ENCODE measurements at regions not wholly inside any gene's neighbourhood (a gene's known extent, or its start where the extent isn't known, plus 50 kb on each side); places are given as distances from the start of the nearest gene placed in this dataset.
"Not testable (repeated sequence)": the region's sequence is repeated elsewhere in the genome, so short reads cannot be mapped to it uniquely, and the experiment has no call there.

DNA sequence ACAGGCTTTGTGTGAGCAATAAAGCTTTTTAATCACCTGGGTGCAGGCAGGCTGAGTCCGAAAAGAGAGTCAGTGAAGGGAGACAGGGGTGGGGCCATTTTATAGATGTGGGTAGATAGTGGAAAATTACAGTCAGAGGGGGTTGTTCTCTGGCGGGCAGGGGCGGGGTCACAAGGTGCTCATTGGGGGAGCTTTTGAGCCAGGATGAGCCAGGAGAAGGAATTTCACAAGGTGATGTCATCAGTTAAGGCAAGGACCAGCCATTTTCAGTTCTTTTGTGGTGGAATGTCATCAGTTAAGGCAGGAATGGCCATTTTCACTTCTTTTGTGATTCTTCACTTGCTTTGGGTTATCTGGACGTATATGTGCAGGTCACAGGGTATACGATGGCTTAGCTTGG, 571.3 kb upstream of the PCDH7 start:
- DNase-seq (ENCODE audit: low spot score), result not testable (repeated sequence)

GRCh38 chr4:30149539-30149938, 570.6 kb upstream of the PCDH7 start:
- DNase-seq (ENCODE audit: low spot score), result not testable (repeated sequence)

DNA sequence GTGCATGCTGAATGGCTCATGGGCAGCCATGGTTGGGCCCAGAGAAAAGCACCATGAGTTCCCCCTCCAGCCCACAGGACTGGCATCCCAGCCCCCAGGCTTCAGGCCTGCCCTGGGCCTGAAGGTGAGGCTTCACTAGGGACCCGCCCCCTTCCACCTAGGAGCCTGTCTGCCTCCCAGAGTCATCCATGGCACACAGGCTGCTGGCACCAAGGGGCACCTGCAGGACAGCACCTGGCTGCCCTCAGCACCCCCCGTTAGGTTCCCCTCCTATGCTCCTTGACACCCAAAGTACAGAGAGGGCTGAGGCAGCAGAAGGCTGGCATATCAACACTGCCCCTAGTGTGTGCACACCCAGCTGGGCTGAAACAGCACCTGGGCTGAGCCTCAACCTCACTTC, 566.7 kb upstream of the PCDH7 start:
- no peak for DNase-seq (ENCODE audit: low spot score)

DNA sequence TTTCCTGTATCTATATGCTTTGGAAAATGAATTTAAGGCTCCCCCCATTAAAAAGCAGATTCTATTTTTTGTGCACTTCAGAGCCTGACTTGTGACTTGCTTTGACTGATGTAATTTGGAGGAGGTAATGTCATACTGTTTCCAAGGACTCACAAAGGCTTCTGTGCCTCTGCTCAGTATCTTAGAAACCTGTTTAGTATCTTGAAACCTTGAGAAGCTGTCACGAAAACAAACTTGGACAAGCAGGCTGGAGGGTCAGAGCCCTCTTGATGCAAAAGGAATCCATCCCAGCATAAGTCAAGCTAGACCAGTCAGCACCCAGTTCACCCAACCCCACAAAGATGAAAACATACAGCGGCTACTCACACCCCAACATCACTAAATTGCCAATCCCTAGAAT, 560.0 kb upstream of the PCDH7 start:
- no peak for DNase-seq (ENCODE audit: low spot score)

GRCh38 chr4:30172416-30172815, 547.8 kb upstream of the PCDH7 start:
- no peak for DNase-seq (ENCODE audit: low spot score)

GRCh38 chr4:30181512-30181911, 538.7 kb upstream of the PCDH7 start:
- DNase-seq (ENCODE audit: low spot score), result no peak

- DNase-seq (ENCODE audit: low spot score), result peak; percentile 14
Measured at GRCh38 chr4:30181918-30182317, 538.3 kb upstream of the PCDH7 start.

DNA sequence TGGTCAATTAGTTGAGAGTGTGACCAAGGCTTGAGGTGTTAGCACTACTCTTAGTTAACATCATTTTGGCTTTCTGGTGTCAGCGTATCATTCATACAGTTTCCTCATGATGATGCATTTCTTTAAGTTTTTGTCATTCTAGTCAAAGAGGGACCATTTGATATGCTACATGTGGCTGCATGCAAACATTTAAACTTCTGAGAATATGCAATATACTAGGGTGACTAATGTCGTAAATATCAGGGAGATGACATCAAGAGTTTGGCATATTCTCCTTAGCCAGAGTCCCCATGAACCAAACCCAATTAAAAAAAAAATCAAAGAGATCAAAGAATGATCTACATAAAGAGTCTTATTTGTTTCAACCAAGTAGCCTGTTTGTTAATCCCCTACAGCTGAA, 537.4 kb upstream of the PCDH7 start:
- no peak for DNase-seq (ENCODE audit: low spot score)

DNA sequence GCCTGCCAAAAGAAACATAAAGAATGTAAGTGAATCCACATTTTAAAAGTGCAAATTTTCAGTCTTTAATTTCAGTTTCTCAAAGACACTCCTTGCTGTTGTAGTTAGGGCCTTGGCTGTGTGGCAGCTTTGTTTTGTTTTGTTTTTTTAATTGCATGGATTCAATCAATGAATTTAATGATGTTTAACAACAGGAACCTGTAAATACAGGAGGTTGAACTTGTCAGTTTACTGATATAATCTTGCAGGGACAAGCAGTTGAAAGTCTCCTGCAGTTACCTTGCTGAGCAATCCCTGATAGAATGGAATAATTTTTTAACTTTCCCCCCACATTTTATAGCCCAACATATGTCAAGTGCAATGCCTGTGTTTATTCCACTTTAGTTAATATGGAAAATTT, 528.3 kb upstream of the PCDH7 start:
- DNase-seq (ENCODE audit: low spot score), result no peak

GRCh38 chr4:30207389-30207788, 512.8 kb upstream of the PCDH7 start:
- DNase-seq (ENCODE audit: low spot score), result no peak

DNA sequence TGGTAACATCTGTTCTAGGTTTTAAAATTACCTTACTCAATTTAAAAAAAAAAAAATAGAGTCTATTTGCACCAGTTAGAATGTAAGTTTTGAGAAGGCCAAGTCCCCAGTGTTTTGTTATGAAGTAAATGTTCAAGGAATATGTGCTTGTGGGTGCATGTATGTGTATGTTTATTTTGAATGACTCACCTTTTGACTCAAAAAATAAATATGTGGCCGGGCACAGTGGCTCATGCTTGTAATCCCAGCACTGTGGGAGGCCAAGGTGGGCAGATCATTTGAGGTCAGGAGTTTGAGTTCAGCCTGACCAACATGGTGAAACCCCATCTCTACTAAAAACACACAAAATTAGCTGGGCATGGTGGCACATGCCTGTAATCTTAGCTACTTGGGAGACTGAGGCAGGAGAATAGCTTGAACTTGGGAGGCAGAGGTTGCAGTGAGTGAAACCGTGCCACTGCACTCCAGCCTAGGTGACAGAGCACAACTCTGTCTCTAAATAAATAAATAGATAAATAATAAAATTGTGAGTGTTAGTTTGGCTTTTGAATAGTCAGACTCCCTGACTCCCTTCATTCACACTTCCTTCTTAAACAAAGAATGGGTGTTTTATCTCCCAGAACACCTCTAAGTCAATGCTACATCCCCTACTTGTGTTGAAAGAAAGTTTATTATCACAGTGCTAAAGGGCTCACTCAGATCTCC, 511.3 kb upstream of the PCDH7 start:
- peak; percentile 25 for DNase-seq (ENCODE audit: low spot score)

GRCh38 chr4:30215973-30216372, 504.2 kb upstream of the PCDH7 start:
- not testable (repeated sequence) for DNase-seq (ENCODE audit: low spot score)

GRCh38 chr4:30245140-30245539, 475.0 kb upstream of the PCDH7 start:
- DNase-seq (ENCODE audit: low spot score), result no peak

- no peak for DNase-seq (ENCODE audit: low spot score)
Measured at GRCh38 chr4:30256116-30256832, 463.9 kb upstream of the PCDH7 start.

DNA sequence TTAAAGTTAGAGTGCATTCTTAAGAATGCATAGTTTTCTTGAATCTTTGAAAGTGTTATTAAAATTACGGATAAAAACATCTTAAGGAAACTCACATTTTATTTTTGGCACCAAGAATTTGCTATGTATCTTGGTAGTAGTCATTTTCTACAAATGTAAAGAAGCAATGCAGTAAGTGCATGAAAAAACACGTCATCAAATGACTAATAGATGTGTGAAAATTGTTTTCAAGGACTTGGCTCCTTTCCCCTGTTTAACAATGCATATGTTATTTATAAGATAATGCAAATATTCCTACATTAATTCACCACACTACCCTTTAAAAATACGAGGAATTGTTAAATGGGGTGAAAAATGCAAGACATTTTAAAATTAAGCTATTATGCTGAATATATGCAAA, 461.2 kb upstream of the PCDH7 start:
- no peak for DNase-seq (ENCODE audit: low spot score)

DNA sequence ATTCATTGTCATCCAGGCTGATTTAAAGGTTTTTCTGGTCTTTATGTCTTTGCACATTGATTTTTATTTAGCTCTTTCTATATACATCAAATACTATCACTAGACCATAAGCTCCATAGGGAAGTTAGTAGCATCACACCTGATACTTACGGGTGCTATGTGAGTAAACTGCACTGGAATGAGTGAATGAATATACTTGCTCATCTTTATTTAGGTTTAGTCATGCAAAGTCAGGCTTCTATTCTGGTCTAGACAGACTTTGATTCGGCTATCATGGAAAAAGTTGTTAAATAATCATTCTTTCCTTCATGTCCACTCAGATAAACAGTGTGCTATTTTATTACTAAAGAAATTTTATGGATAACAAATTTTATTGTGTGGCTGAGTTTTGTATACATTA, 457.8 kb upstream of the PCDH7 start:
- no peak for DNase-seq (ENCODE audit: low spot score)

GRCh38 chr4:30264465-30264864, 455.7 kb upstream of the PCDH7 start:
- no peak for DNase-seq (ENCODE audit: low spot score)

- DNase-seq (ENCODE audit: low spot score), result no peak
Measured at GRCh38 chr4:30265716-30266115, 454.5 kb upstream of the PCDH7 start.

DNA sequence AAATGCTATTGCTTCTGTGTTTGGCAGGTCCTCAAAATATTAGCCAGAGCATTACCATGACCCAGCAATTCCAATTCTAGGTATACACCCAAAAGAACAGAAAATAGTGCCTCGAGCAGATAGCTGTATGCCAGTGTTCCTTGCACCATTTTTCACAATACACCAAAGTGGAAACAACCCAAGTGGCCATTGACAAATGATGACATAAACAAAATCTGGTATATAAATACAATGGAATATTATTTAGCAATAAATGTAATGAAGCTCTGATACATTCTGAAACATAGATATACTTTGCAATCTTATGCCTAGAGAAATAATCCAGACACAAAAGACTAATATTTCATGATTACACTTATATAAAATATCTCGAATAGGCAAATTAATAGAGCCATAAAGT, 451.8 kb upstream of the PCDH7 start:
- no peak for DNase-seq (ENCODE audit: low spot score)

- peak; percentile 6 for DNase-seq (ENCODE audit: low spot score)
Measured at GRCh38 chr4:30269850-30270249, 450.3 kb upstream of the PCDH7 start.

DNA sequence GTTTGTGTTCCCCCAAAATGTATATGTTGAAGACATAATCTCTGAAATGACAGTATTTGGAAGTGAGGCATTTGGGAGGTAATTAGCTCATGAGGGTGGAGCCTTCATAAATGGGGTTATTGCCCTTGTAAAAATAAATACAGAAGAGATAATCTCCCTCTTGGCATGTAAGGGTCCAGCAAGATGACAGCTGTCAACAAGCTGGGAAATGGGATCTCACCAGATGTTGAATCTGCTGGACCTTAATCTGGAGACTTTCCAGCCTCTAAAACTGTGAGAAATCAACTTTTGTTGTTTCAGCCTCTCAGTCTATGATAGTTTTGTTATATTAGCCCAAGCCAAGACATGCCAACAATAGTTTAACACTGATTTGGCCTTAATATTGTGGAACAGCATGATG, 438.2 kb upstream of the PCDH7 start:
- DNase-seq (ENCODE audit: low spot score), result no peak

GRCh38 chr4:30283336-30283735, 436.8 kb upstream of the PCDH7 start:
- DNase-seq (ENCODE audit: low spot score), result no peak

DNA sequence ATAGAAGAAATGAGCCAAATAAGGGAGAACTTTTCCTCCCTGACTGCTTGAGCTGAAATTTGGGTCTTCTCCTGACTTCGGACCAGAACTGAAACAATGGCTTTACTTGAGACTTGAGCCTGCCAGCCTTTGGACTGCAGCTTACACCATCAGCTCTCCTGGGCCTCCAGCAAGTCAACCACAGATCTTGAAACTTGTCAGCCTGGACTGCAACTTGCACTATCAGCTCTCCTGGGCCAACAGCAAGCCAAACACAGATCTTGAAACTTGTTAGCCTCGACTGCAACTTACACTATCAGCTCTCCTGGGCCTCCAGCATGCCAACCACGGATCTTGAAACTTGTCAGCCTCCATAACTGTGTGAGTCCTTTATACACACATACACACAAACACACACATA, 425.9 kb upstream of the PCDH7 start:
- no peak for DNase-seq (ENCODE audit: low spot score)

GRCh38 chr4:30295652-30296051, 424.5 kb upstream of the PCDH7 start:
- DNase-seq (ENCODE audit: low spot score), result no peak
